Smooth muscle cell (in vitro differentiated cells): ENCODE measurements at regions not wholly inside any gene's neighbourhood (a gene's known extent, or its start where the extent isn't known, plus 50 kb on each side); places are given as distances from the start of the nearest gene placed in this dataset.

Experiments used
- DNase-seq: peaks from one replicate; lab custom pipeline; 2025; ENCODE audit not compliant: unreplicated experiment; lab: John Stamatoyannopoulos, UW
- H2AFZ ChIP-seq: fragments of 200-600 bp; sonication (generic); 2 replicates; pipeline ENCODE4 v1.6.0; 2016; ENCODE audit warnings: antibody characterized with exemption, low read depth, mild to moderate bottlenecking
- H3F3A ChIP-seq: fragments of 200-600 bp; sonication (generic); 2 replicates; pipeline ENCODE4 v1.6.0; 2017; ENCODE audit warnings: antibody characterized with exemption, low read depth
- H3K27ac ChIP-seq: fragments of 200-600 bp; sonication (generic); 2 replicates; pipeline ENCODE4 v1.5.1; 2016; ENCODE audit warnings: low read depth, mild to moderate bottlenecking
- H3K27me3 ChIP-seq: fragments of 200-600 bp; sonication (generic); 2 replicates; pipeline ENCODE4 v1.6.1; 2016; ENCODE audit warnings: low read depth, mild to moderate bottlenecking
- H3K36me3 ChIP-seq: fragments of 200-600 bp; sonication (generic); 2 replicates; pipeline ENCODE4 v1.5.1; 2016; ENCODE audit warnings: low read depth
- H3K4me1 ChIP-seq: fragments of 200-600 bp; sonication (generic); 2 replicates; pipeline ENCODE4 v1.5.1; 2016; ENCODE audit warnings: low read depth
- H3K4me2 ChIP-seq: fragments of 200-600 bp; sonication (generic); 2 replicates; pipeline ENCODE4 v1.6.0; 2016; ENCODE audit warnings: mild to moderate bottlenecking
- H3K4me3 ChIP-seq: fragments of 200-600 bp; sonication (generic); 2 replicates; pipeline ENCODE4 v1.5.1; 2016; ENCODE audit warnings: mild to moderate bottlenecking
- H3K79me2 ChIP-seq: fragments of 200-600 bp; sonication (generic); 2 replicates; pipeline ENCODE4 v1.6.0; 2016; ENCODE audit warnings: low read depth, mild to moderate bottlenecking
- H3K9ac ChIP-seq: fragments of 200-600 bp; sonication (generic); 2 replicates; pipeline ENCODE4 v1.6.0; 2016; ENCODE audit warnings: low read depth
- H3K9me3 ChIP-seq: fragments of 200-600 bp; sonication (generic); replicated peaks from 2 replicates; pipeline ENCODE4 v1.5.1; 2016; ENCODE audit warnings: low read depth
- H4K20me1 ChIP-seq: fragments of 200-600 bp; sonication (generic); 2 replicates; pipeline ENCODE4 v1.6.0; 2016; ENCODE audit warnings: low read depth
- WGBS: methylation state at CpG from one replicate; pipeline ENCODE4 v1.1.7; 2016; ENCODE audit warnings: low lambda C conversion rate; 5-methylcytosine and 5-hydroxymethylcytosine counted together
- TF ChIP-seq, protein P1 (sequence below): fragments of 200-600 bp; sonication (generic); IDR thresholded peaks from 2 replicates; pipeline ENCODE4 v1.5.1; 2017; ENCODE audit warnings: borderline replicate concordance, mild to moderate bottlenecking, antibody characterized with exemption; ENCODE audit not compliant: insufficient read depth, poor library complexity, severe bottlenecking

DNA sequence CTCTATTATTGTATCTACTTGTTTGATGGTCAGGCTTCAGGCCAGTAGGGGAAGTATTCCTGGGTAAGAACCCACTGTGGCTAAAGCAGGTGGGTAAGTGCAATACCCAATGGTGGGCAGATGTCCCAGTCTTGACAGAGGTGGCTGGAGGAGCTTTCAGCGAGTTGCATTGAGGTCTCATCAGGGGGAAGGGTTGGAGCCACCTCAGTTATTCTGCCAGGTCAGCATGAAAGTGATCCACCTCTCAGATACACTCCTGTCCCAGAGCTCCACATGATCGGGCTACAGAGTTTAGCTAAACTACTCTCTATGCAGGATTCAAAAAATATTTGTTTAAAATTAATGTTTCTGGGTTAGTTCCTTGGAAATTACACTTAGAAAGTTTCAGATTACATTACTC is 95.8 kb upstream of the WNT7A start:
- DNase-seq: no peak
- Histone ChIP-seq H3K4me1 (no peaks in the 10 kb centered on the region), H3K36me3 (no peaks in the 10 kb centered on the region), H3K79me2 (no peaks in the 10 kb centered on the region), H3K9ac (no peak overlapping the region), H3K27ac (no peak overlapping the region), H3K4me3 (no peak overlapping the region), H3K4me2 (no peak overlapping the region), H3F3A (no peaks in the 10 kb centered on the region), H4K20me1 (no peaks in the 10 kb centered on the region), H3K9me3 (no peaks in the 10 kb centered on the region), H3K27me3 (no peaks in the 10 kb centered on the region), H2AFZ (no peak overlapping the region)
- TF ChIP-seq, protein P1, sequence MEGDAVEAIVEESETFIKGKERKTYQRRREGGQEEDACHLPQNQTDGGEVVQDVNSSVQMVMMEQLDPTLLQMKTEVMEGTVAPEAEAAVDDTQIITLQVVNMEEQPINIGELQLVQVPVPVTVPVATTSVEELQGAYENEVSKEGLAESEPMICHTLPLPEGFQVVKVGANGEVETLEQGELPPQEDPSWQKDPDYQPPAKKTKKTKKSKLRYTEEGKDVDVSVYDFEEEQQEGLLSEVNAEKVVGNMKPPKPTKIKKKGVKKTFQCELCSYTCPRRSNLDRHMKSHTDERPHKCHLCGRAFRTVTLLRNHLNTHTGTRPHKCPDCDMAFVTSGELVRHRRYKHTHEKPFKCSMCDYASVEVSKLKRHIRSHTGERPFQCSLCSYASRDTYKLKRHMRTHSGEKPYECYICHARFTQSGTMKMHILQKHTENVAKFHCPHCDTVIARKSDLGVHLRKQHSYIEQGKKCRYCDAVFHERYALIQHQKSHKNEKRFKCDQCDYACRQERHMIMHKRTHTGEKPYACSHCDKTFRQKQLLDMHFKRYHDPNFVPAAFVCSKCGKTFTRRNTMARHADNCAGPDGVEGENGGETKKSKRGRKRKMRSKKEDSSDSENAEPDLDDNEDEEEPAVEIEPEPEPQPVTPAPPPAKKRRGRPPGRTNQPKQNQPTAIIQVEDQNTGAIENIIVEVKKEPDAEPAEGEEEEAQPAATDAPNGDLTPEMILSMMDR: no peak
- WGBS: 77% methylated on average over 2 of the region's 2 CpGs

DNA sequence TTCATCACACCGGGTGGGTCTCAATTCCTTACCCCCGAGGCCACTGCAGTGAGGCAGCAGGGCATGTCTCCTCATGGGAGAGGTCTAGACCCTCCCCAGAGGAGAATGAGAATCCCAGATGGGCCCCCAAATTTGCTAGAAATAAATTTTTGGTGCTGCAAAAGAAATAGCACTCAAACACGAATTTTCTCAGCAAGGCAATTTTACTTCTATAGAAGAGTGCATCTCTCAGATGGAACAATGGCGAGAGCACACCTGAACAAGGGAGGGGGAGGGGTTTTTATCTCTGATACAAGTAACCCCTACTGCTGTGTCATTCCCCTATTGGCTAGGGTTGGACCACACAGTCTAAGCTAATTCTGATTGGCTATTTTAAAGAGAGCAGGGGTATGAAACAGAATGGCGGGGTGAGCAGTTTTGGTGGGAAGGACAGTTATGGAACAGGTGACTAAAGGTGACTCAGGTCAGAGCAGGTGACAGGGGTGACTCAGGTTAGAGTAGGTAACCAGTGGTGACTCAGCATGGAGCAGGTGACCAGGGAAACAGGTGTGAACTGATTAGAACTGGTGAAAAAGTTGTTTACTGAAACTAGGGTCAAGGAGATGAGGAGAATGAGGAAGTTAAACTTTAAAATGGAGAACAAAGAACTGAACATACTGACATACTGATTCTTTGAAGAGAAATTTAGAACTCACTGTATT is 93.0 kb upstream of the WNT7A start:
- no peaks in the 10 kb centered on the region for H3K79me2 ChIP-seq
- DNase-seq: no peak
- H3K4me1 ChIP-seq: no peaks in the 10 kb centered on the region
- H3K27me3 ChIP-seq: no peaks in the 10 kb centered on the region
- no peaks in the 10 kb centered on the region for H3F3A ChIP-seq
- no peaks in the 10 kb centered on the region for H4K20me1 ChIP-seq
- no peak overlapping the region for H3K27ac ChIP-seq
- H3K9me3 ChIP-seq: no peaks in the 10 kb centered on the region
- no peaks in the 10 kb centered on the region for H3K36me3 ChIP-seq
- H2AFZ ChIP-seq: no peak overlapping the region
- WGBS: 71% methylated on average over 5 of the region's 5 CpGs
- H3K4me2 ChIP-seq: no peak overlapping the region
- TF ChIP-seq, protein P1: no peak
- H3K4me3 ChIP-seq: no peak overlapping the region
- no peak overlapping the region for H3K9ac ChIP-seq

GRCh38 chr3:13966302-13966701 is 86.4 kb upstream of the WNT7A start:
- 67% methylated on average over 3 of the region's 3 CpGs for WGBS
- Histone ChIP-seq H3K4me2 (no peak overlapping the region), H3K4me3 (no peak overlapping the region), H3K27ac (no peak overlapping the region), H3K9ac (no peak overlapping the region), H3K4me1 (no peaks in the 10 kb centered on the region), H3K27me3 (no peaks in the 10 kb centered on the region), H3K9me3 (no peaks in the 10 kb centered on the region), H4K20me1 (no peaks in the 10 kb centered on the region), H2AFZ (no peak overlapping the region), H3K79me2 (no peaks in the 10 kb centered on the region), H3F3A (no peaks in the 10 kb centered on the region), H3K36me3 (no peaks in the 10 kb centered on the region)
- DNase-seq: no peak
- TF ChIP-seq, protein P1: no peak

- no peak for DNase-seq
- H3K27ac ChIP-seq: no peak overlapping the region
- no peak overlapping the region for H2AFZ ChIP-seq
- H3K9ac ChIP-seq: no peak overlapping the region
- no peaks in the 10 kb centered on the region for H3K27me3 ChIP-seq
- no peak overlapping the region for H3K4me2 ChIP-seq
- H3K79me2 ChIP-seq: no peaks in the 10 kb centered on the region
- H3K36me3 ChIP-seq: no peaks in the 10 kb centered on the region
- WGBS: 94% methylated on average over 4 of the region's 4 CpGs
- H3K4me3 ChIP-seq: no peak overlapping the region
- no peaks in the 10 kb centered on the region for H3K9me3 ChIP-seq
- TF ChIP-seq, protein P1: no peak
- no peaks in the 10 kb centered on the region for H3K4me1 ChIP-seq
- H3F3A ChIP-seq: no peaks in the 10 kb centered on the region
- no peaks in the 10 kb centered on the region for H4K20me1 ChIP-seq
Measured at GRCh38 chr3:13963137-13963886, 83.4 kb upstream of the WNT7A start.
